ENCODE measurements at regions not wholly inside any gene's neighbourhood (a gene's known extent, or its start where the extent isn't known, plus 50 kb on each side); places are given as distances from the start of the nearest gene placed in this dataset.
"Not testable (repeated sequence)": the region's sequence is repeated elsewhere in the genome, so short reads cannot be mapped to it uniquely, and the experiment has no call there.

GRCh38 chr3:154872696-154873095 is 207.4 kb upstream of the MME start:
- no peaks in the 10 kb centered on the region for H3K27me3 ChIP-seq
- ATAC-seq (no peak), DNase-seq (no peak)
- no peaks in the 10 kb centered on the region for H3K36me3 ChIP-seq
- no peaks in the 10 kb centered on the region for H3K9me3 ChIP-seq
- peaks cover 0 to 6% of the 10 kb centered on the region in 2 donors for H3K4me1 ChIP-seq
- no peak overlapping the region for H3K27ac ChIP-seq
- intact Hi-C loops (cut with DNase I) = no loop called here
- TF ChIP-seq CTCF (IDR thresholded peaks at IDR 0.05) = no peak
- no peak overlapping the region for H3K4me3 ChIP-seq

- ATAC-seq = no peak
- TF ChIP-seq CTCF (IDR thresholded peaks at IDR 0.05) = no peak
- intact Hi-C loops (cut with DNase I) = no loop called here
- no peak overlapping the region for H3K27ac ChIP-seq
- H3K9me3 ChIP-seq = no peaks in the 10 kb centered on the region
- H3K36me3 ChIP-seq = no peaks in the 10 kb centered on the region
- DNase-seq = no peak
- no peaks in the 10 kb centered on the region for H3K27me3 ChIP-seq
- peaks cover 0 to 6% of the 10 kb centered on the region in 2 donors for H3K4me1 ChIP-seq
- no peak overlapping the region for H3K4me3 ChIP-seq
Measured at GRCh38 chr3:154872074-154872473, 208.0 kb upstream of the MME start.

GRCh38 chr3:154864947-154865346 is 215.2 kb upstream of the MME start:
- Histone ChIP-seq H3K4me1 (no peaks in the 10 kb centered on the region), H3K27ac (no peak overlapping the region), H3K36me3 (no peaks in the 10 kb centered on the region), H3K9me3 (no peaks in the 10 kb centered on the region), H3K4me3 (no peak overlapping the region), H3K27me3 (no peaks in the 10 kb centered on the region)
- ATAC-seq (no peak), DNase-seq (peak in 2 of 4 donors; percentile 85 to 86)
- intact Hi-C loops (cut with DNase I) = no loop called here
- TF ChIP-seq CTCF (IDR thresholded peaks at IDR 0.05) = no peak

- intact Hi-C loops (cut with DNase I) = no loop called here
- TF ChIP-seq CTCF (IDR thresholded peaks at IDR 0.05) = no peak
- no peak for DNase-seq
- no peaks in the 10 kb centered on the region for H3K4me1 ChIP-seq
- no peaks in the 10 kb centered on the region for H3K27me3 ChIP-seq
- ATAC-seq = no peak
- no peaks in the 10 kb centered on the region for H3K36me3 ChIP-seq
- H3K4me3 ChIP-seq = no peak overlapping the region
- H3K27ac ChIP-seq = no peak overlapping the region
- peaks cover 0 to 2% of the 10 kb centered on the region in 2 donors for H3K9me3 ChIP-seq
Measured at GRCh38 chr3:154862265-154862664, 217.9 kb upstream of the MME start.

- DNase-seq; H3K9me3 ChIP-seq; ATAC-seq; H3K4me1 ChIP-seq; H3K27ac ChIP-seq; H3K27me3 ChIP-seq; H3K36me3 ChIP-seq; H3K4me3 ChIP-seq; intact Hi-C loops (cut with DNase I): not testable (repeated sequence)
Measured at GRCh38 chr3:154852998-154853397, 227.1 kb upstream of the MME start.

- no peak overlapping the region for H3K4me3 ChIP-seq
- H3K27ac ChIP-seq = no peak overlapping the region
- H3K4me1 ChIP-seq = no peaks in the 10 kb centered on the region
- intact Hi-C loops (cut with DNase I) = no loop called here
- H3K9me3 ChIP-seq = peaks cover 0 to 2% of the 10 kb centered on the region in 2 donors
- H3K36me3 ChIP-seq = no peaks in the 10 kb centered on the region
- no peak for DNase-seq
- peak; percentile 91 for ATAC-seq
- no peaks in the 10 kb centered on the region for H3K27me3 ChIP-seq
- TF ChIP-seq CTCF (IDR thresholded peaks at IDR 0.05) = no peak
Measured at GRCh38 chr3:154852515-154852914, 227.6 kb upstream of the MME start.
